Stimulated activated naive B cell treated with anti-CD40 and anti-IgM and Interleukin-4, amounts not matched to agents 10 μg/mL and 1 μg/mL and 100 μg/mL, for 72 hours (primary cell): ENCODE measurements at regions not wholly inside any gene's neighbourhood (a gene's known extent, or its start where the extent isn't known, plus 50 kb on each side); places are given as distances from the start of the nearest gene placed in this dataset.
A peak's percentile ranks its signal among the peaks of the same experiment; 100 is the strongest.
"Not testable (repeated sequence)": the region's sequence is repeated elsewhere in the genome, so short reads cannot be mapped to it uniquely, and the experiment has no call there.

Experiments used
- ATAC-seq, 2 donors: fragments of 150-1000 bp; cut with Tn5 transposase; replicated peaks; 2 replicates each; pipeline ENCODE4 v1.10.0; 2021; ENCODE audit warnings: moderate library complexity in 1 of 2
- DNase-seq: peaks from one replicate; pipeline ENCODE4 v3.0.0; 2021
- H3K27ac Mint-ChIP-seq: one replicate; pipeline ENCODE4 v1.8.0; 2022; ENCODE audit warnings: mild to moderate bottlenecking, mixed read lengths
- H3K27me3 Mint-ChIP-seq, 2 donors: one replicate each; pipeline ENCODE4 v1.8.0; 2022; ENCODE audit warnings: mixed read lengths in 2 of 2
- H3K36me3 Mint-ChIP-seq, 2 donors: one replicate each; pipeline ENCODE4 v1.8.0; 2022; ENCODE audit warnings: mixed read lengths in 2 of 2, mild to moderate bottlenecking in 1 of 2
- H3K4me1 Mint-ChIP-seq, 2 donors: one replicate each; pipeline ENCODE4 v1.8.0; 2022; ENCODE audit warnings: mixed read lengths in 2 of 2, mild to moderate bottlenecking in 1 of 2
- H3K4me3 Mint-ChIP-seq, 2 donors: one replicate each; pipeline ENCODE4 v1.8.0; 2022; ENCODE audit warnings: mild to moderate bottlenecking in 2 of 2, mixed read lengths in 2 of 2, moderate library complexity in 1 of 2
- H3K9me3 Mint-ChIP-seq, 2 donors: one replicate each; pipeline ENCODE4 v1.8.0; 2022; ENCODE audit warnings: mixed read lengths in 2 of 2, mild to moderate bottlenecking in 1 of 2

GRCh38 chr13:55566779-55567178 is 1573.9 kb upstream of the PRR20A start:
- no peak for ATAC-seq
- no peak for DNase-seq
- Mint-ChIP-seq H3K4me3 (no peak overlapping the region), H3K9me3 (peaks cover 4% of the 10 kb centered on the region in 2 donors), H3K27ac (no peak overlapping the region), H3K4me1 (no peaks in the 10 kb centered on the region), H3K27me3 (no peaks in the 10 kb centered on the region), H3K36me3 (no peaks in the 10 kb centered on the region)

- no peak overlapping the region for H3K4me3 Mint-ChIP-seq
- peaks cover 4% of the 10 kb centered on the region in 2 donors for H3K9me3 Mint-ChIP-seq
- ATAC-seq: no peak
- no peak for DNase-seq
- H3K4me1 Mint-ChIP-seq: no peaks in the 10 kb centered on the region
- H3K27me3 Mint-ChIP-seq: no peaks in the 10 kb centered on the region
- H3K27ac Mint-ChIP-seq: no peak overlapping the region
- H3K36me3 Mint-ChIP-seq: no peaks in the 10 kb centered on the region
These were observed 1572.7 kb upstream of the PRR20A start for GRCh38 chr13:55567721-55568625.

DNA sequence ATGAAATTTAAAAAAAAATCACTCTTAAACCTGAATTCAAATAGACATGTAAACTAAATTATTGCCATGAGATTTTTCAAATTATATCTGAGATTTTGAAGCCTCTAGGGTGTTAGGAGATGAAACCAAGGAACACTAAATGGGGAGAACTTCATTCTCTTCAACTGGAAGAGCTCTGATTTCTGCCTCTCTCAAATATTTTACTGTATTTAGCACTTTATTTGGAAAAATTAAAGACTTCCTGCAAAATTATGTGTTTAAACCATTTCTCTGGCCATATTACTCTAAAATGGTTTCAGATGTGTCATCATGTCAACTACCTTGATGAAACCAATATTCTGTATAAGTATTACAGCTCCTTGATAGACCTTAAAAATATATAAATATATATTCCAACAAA is 1571.6 kb upstream of the PRR20A start:
- no peaks in the 10 kb centered on the region for H3K27me3 Mint-ChIP-seq
- no peak overlapping the region for H3K4me3 Mint-ChIP-seq
- H3K27ac Mint-ChIP-seq: no peak overlapping the region
- no peaks in the 10 kb centered on the region for H3K36me3 Mint-ChIP-seq
- ATAC-seq (no peak), DNase-seq (no peak)
- no peaks in the 10 kb centered on the region for H3K4me1 Mint-ChIP-seq
- H3K9me3 Mint-ChIP-seq: peaks cover 4% of the 10 kb centered on the region in 2 donors

DNA sequence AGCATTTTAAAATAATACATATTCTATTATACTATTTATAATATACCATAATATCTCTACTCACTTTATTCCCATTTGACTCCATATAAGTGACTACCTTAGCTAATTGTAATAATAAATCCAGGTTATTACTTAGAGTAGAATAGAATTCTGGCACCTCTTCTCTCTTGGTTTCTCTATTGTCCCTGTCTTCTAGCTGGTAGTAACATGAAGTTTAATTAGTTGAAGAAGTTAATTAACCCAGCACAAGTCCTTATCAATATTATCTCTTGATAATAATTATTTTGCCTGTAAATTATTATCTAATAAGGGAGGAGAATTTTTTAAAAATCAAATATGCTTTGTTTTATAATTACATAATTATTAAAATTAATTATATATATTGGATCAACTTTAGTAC is 1571.2 kb upstream of the PRR20A start:
- DNase-seq (no peak), ATAC-seq (no peak)
- Mint-ChIP-seq H3K27ac (no peak overlapping the region), H3K4me3 (no peak overlapping the region), H3K4me1 (no peaks in the 10 kb centered on the region), H3K9me3 (peaks cover 0 to 2% of the 10 kb centered on the region in 2 donors), H3K27me3 (no peaks in the 10 kb centered on the region), H3K36me3 (no peaks in the 10 kb centered on the region)

GRCh38 chr13:55570371-55570770 is 1570.3 kb upstream of the PRR20A start:
- Mint-ChIP-seq H3K4me1 (no peaks in the 10 kb centered on the region), H3K27ac (no peak overlapping the region), H3K27me3 (no peaks in the 10 kb centered on the region), H3K36me3 (no peaks in the 10 kb centered on the region), H3K9me3 (peaks cover 0 to 2% of the 10 kb centered on the region in 2 donors), H3K4me3 (no peak overlapping the region)
- DNase-seq: no peak
- ATAC-seq: no peak

- H3K4me1 Mint-ChIP-seq: no peaks in the 10 kb centered on the region
- H3K27ac Mint-ChIP-seq: no peak overlapping the region
- no peak overlapping the region for H3K4me3 Mint-ChIP-seq
- no peak for DNase-seq
- H3K27me3 Mint-ChIP-seq: no peaks in the 10 kb centered on the region
- ATAC-seq: no peak
- H3K9me3 Mint-ChIP-seq: peaks cover 0 to 2% of the 10 kb centered on the region in 2 donors
- no peaks in the 10 kb centered on the region for H3K36me3 Mint-ChIP-seq
These were observed 1569.4 kb upstream of the PRR20A start for GRCh38 chr13:55571237-55571867.

- Mint-ChIP-seq H3K4me3 (no peak overlapping the region), H3K9me3 (peaks cover 0 to 2% of the 10 kb centered on the region in 2 donors), H3K4me1 (no peaks in the 10 kb centered on the region), H3K27me3 (no peaks in the 10 kb centered on the region), H3K36me3 (no peaks in the 10 kb centered on the region), H3K27ac (no peak overlapping the region)
- ATAC-seq (no peak), DNase-seq (no peak)
These were observed 1568.3 kb upstream of the PRR20A start for GRCh38 chr13:55572408-55572807.

DNA sequence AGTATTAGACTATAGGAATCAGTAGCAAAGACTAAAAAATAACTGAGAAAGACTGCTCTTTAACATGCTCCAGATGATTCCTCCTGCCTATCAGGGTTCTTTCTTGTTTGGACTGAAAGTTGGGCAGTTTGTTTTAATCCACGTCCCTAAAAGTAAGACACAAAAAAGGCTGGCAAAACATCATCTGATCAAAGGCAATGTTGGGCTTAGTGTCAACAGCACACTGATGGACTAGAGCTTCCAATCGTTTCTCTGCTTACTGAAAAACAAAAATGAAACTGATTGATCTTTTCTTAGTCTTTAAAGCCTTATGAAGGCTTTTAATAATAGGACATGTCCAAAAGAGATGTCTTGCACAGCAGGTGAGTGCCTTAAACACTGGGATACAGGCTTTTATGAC is 1567.9 kb upstream of the PRR20A start:
- H3K4me1 Mint-ChIP-seq: no peaks in the 10 kb centered on the region
- no peak for ATAC-seq
- H3K36me3 Mint-ChIP-seq: no peaks in the 10 kb centered on the region
- no peaks in the 10 kb centered on the region for H3K27me3 Mint-ChIP-seq
- no peak for DNase-seq
- H3K4me3 Mint-ChIP-seq: no peak overlapping the region
- no peak overlapping the region for H3K27ac Mint-ChIP-seq
- peaks cover 4% of the 10 kb centered on the region in 2 donors for H3K9me3 Mint-ChIP-seq

- no peak overlapping the region for H3K27ac Mint-ChIP-seq
- no peaks in the 10 kb centered on the region for H3K36me3 Mint-ChIP-seq
- no peak overlapping the region for H3K4me3 Mint-ChIP-seq
- DNase-seq: no peak
- H3K9me3 Mint-ChIP-seq: peaks cover 3 to 7% of the 10 kb centered on the region in 2 donors
- no peak for ATAC-seq
- H3K27me3 Mint-ChIP-seq: no peaks in the 10 kb centered on the region
- H3K4me1 Mint-ChIP-seq: no peaks in the 10 kb centered on the region
These were observed 1567.2 kb upstream of the PRR20A start for GRCh38 chr13:55573565-55573964.

GRCh38 chr13:55576389-55576788 is 1564.3 kb upstream of the PRR20A start:
- H3K27ac Mint-ChIP-seq: no peak overlapping the region
- peak in 1 of 2 donors; percentile 27 for ATAC-seq
- H3K4me3 Mint-ChIP-seq: no peak overlapping the region
- H3K27me3 Mint-ChIP-seq: no peaks in the 10 kb centered on the region
- peaks cover 3 to 7% of the 10 kb centered on the region in 2 donors for H3K9me3 Mint-ChIP-seq
- H3K4me1 Mint-ChIP-seq: no peaks in the 10 kb centered on the region
- H3K36me3 Mint-ChIP-seq: no peaks in the 10 kb centered on the region
- DNase-seq: no peak

DNA sequence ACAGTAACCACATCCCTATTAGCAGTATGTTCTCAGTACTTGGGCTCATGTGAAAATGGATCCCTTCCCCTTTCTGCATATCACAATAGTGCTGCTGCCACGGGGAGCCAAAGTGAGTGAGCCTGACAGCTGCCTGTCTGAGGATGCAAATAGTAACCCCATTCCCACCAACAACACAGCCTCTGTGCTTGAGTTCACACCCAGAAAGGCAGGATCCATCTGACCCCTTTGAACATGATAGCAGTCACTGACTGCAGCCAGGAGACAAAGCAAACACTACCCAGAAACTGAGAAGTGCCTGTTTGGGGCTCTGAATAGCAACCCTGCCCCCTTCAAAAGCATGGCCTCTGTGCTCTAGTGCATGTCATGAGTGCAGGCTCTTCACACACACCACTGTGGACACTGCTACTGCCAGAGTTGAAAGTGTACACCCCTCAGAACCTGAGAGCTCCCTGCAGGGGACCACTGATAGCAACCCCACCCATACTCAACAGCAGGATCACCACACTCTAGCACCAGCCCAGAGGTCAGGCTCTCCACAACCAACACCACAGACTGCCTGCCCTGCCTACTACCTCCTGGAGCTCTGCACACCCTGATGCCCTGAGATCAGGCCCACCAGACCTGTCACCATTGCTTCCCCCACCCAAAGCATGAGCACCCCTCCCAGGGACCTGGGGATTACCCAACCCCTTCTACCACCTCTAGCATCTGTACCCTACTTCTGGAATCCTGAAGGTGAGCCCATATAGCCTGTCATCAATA is 1563.5 kb upstream of the PRR20A start:
- Mint-ChIP-seq H3K4me1 (no peaks in the 10 kb centered on the region), H3K27ac (no peak overlapping the region), H3K4me3 (no peak overlapping the region), H3K9me3 (peaks cover 3 to 7% of the 10 kb centered on the region in 2 donors), H3K27me3 (no peaks in the 10 kb centered on the region), H3K36me3 (no peaks in the 10 kb centered on the region)
- DNase-seq (no peak), ATAC-seq (peak in 1 of 2 donors; percentile 23)

DNA sequence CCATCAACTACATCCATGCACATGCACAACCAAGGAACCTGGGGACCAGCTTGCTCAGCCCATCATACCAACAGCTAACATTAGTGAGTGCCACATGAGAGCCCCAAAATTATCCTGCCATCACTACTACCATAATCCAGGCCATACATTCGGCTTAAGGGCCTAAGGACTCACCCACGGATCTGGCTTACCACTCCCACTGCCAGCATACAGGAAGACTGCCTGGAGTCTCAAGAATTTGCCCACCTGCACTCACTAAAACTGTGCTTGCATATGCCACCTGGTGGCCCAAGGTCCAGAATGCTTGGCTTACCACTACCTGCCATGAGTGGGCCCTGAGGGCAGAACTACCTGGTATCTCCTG is 1562.9 kb upstream of the PRR20A start:
- no peak overlapping the region for H3K27ac Mint-ChIP-seq
- H3K9me3 Mint-ChIP-seq: peaks cover 4 to 11% of the 10 kb centered on the region in 2 donors
- DNase-seq: no peak
- no peaks in the 10 kb centered on the region for H3K27me3 Mint-ChIP-seq
- ATAC-seq: no peak
- no peak overlapping the region for H3K4me3 Mint-ChIP-seq
- no peaks in the 10 kb centered on the region for H3K4me1 Mint-ChIP-seq
- no peaks in the 10 kb centered on the region for H3K36me3 Mint-ChIP-seq

GRCh38 chr13:55582294-55582693 is 1558.4 kb upstream of the PRR20A start:
- not testable (repeated sequence) for H3K4me3 Mint-ChIP-seq, DNase-seq, H3K27me3 Mint-ChIP-seq, H3K4me1 Mint-ChIP-seq, H3K36me3 Mint-ChIP-seq, ATAC-seq, H3K27ac Mint-ChIP-seq
- peaks cover 10 to 15% of the 10 kb centered on the region in 2 donors for H3K9me3 Mint-ChIP-seq

- no peak overlapping the region for H3K27ac Mint-ChIP-seq
- no peak overlapping the region for H3K4me3 Mint-ChIP-seq
- H3K36me3 Mint-ChIP-seq: no peaks in the 10 kb centered on the region
- peaks cover 7 to 13% of the 10 kb centered on the region in 2 donors for H3K9me3 Mint-ChIP-seq
- DNase-seq (no peak), ATAC-seq (no peak)
- H3K27me3 Mint-ChIP-seq: no peaks in the 10 kb centered on the region
- H3K4me1 Mint-ChIP-seq: no peaks in the 10 kb centered on the region
These were observed 1556.6 kb upstream of the PRR20A start for GRCh38 chr13:55583953-55584593.
